BLaER1 (cell line): ENCODE measurements at regions not wholly inside any gene's neighbourhood (a gene's known extent, or its start where the extent isn't known, plus 50 kb on each side); places are given as distances from the start of the nearest gene placed in this dataset.
A peak's percentile ranks its signal among the peaks of the same experiment; 100 is the strongest.

Experiments
- H3K27ac ChIP-seq: shearing (Covaris generic); formaldehyde crosslinking; 2 replicates; pipeline ENCODE4 v1.8.1; 2022
- H3K27me3 ChIP-seq: shearing (Covaris generic); formaldehyde crosslinking; 2 replicates; pipeline ENCODE4 v1.8.1; 2022
- H3K36me3 ChIP-seq: shearing (Covaris generic); formaldehyde crosslinking; 2 replicates; pipeline ENCODE4 v1.8.1; 2022
- H3K4me1 ChIP-seq: shearing (Covaris generic); formaldehyde crosslinking; 2 replicates; pipeline ENCODE4 v1.8.1; 2022
- H3K4me2 ChIP-seq: shearing (Covaris generic); formaldehyde crosslinking; 2 replicates; pipeline ENCODE4 v1.8.1; 2022
- H3K4me3 ChIP-seq: shearing (Covaris generic); formaldehyde crosslinking; 2 replicates; pipeline ENCODE4 v1.8.1; 2022
- H3K9ac ChIP-seq: shearing (Covaris generic); formaldehyde crosslinking; 2 replicates; pipeline ENCODE4 v1.8.1; 2022
- H3K9me3 ChIP-seq: shearing (Covaris generic); formaldehyde crosslinking; 2 replicates; pipeline ENCODE4 v1.8.1; 2022
- H4K20me1 ChIP-seq: shearing (Covaris generic); formaldehyde crosslinking; 2 replicates; pipeline ENCODE4 v1.8.1; 2022
- Cebpa-rat ChIP-seq: shearing (Covaris generic); IDR thresholded peaks from 2 replicates; pipeline ENCODE4 v1.8.1; 2022

- Histone ChIP-seq H4K20me1 (no peaks in the 10 kb centered on the region), H3K4me2 (no peak overlapping the region), H3K4me1 (peaks cover 12% of the 10 kb centered on the region), H3K27ac (no peak overlapping the region), H3K27me3 (no peaks in the 10 kb centered on the region), H3K9me3 (no peaks in the 10 kb centered on the region), H3K4me3 (no peak overlapping the region), H3K9ac (no peak overlapping the region), H3K36me3 (no peaks in the 10 kb centered on the region)
- no peak for TF ChIP-seq Cebpa-rat
Measured at GRCh38 chr18:78914249-78914935, 65.2 kb upstream of the SALL3 start.

GRCh38 chr18:78915446-78916008, 64.1 kb upstream of the SALL3 start:
- no peaks in the 10 kb centered on the region for H4K20me1 ChIP-seq
- peaks cover 12% of the 10 kb centered on the region for H3K4me1 ChIP-seq
- H3K9me3 ChIP-seq: no peaks in the 10 kb centered on the region
- no peaks in the 10 kb centered on the region for H3K36me3 ChIP-seq
- H3K4me2 ChIP-seq: no peak overlapping the region
- TF ChIP-seq Cebpa-rat: no peak
- no peak overlapping the region for H3K4me3 ChIP-seq
- no peak overlapping the region for H3K9ac ChIP-seq
- no peak overlapping the region for H3K27ac ChIP-seq
- H3K27me3 ChIP-seq: no peaks in the 10 kb centered on the region

GRCh38 chr18:78918707-78919106, 60.9 kb upstream of the SALL3 start:
- no peak for TF ChIP-seq Cebpa-rat
- Histone ChIP-seq H3K4me2 (no peak overlapping the region), H3K9me3 (no peaks in the 10 kb centered on the region), H4K20me1 (no peaks in the 10 kb centered on the region), H3K27me3 (no peaks in the 10 kb centered on the region), H3K9ac (no peak overlapping the region), H3K4me3 (no peak overlapping the region), H3K27ac (no peak overlapping the region), H3K36me3 (no peaks in the 10 kb centered on the region), H3K4me1 (no peaks in the 10 kb centered on the region)

DNA sequence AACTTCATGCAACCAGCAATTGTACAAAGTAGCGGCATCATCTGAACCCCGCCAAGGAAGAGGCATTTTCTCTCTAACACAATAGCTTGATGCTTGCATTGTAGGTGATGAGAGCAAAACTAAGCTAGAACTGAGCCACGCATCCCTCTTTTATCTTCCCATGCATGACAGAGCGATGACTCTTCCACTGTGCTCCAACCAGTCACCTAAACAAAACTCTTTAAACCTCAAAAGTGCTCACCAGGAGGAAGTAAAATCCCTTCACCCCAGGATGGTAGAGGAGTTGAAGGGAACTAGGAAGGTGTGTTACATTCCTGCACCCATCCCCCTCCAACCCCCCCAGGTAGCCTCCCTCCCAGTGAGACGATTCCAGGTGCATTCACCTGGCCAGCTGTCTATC, 59.7 kb upstream of the SALL3 start:
- Histone ChIP-seq H3K27ac (no peak overlapping the region), H3K9ac (no peak overlapping the region), H3K27me3 (no peaks in the 10 kb centered on the region), H3K4me3 (no peak overlapping the region), H3K4me2 (no peak overlapping the region), H3K4me1 (no peaks in the 10 kb centered on the region), H3K36me3 (no peaks in the 10 kb centered on the region), H4K20me1 (no peaks in the 10 kb centered on the region), H3K9me3 (peaks cover 4% of the 10 kb centered on the region; the same call in 1 of the 2 replicates)
- TF ChIP-seq Cebpa-rat: no peak

GRCh38 chr18:78920456-78921138, 59.0 kb upstream of the SALL3 start:
- Histone ChIP-seq H3K9me3 (peaks cover 11% of the 10 kb centered on the region), H3K27me3 (no peaks in the 10 kb centered on the region), H3K4me1 (no peaks in the 10 kb centered on the region), H3K4me3 (no peak overlapping the region), H3K9ac (no peak overlapping the region), H3K36me3 (no peaks in the 10 kb centered on the region), H3K27ac (no peak overlapping the region), H3K4me2 (no peak overlapping the region), H4K20me1 (no peaks in the 10 kb centered on the region)
- no peak for TF ChIP-seq Cebpa-rat

- Histone ChIP-seq H3K27me3 (no peaks in the 10 kb centered on the region), H3K4me3 (no peak overlapping the region), H3K4me1 (peaks cover 13% of the 10 kb centered on the region)
Measured at GRCh38 chr18:78922856-78923255, 56.8 kb upstream of the SALL3 start.

GRCh38 chr18:78924301-78924700, 55.3 kb upstream of the SALL3 start:
- no peak overlapping the region for H3K9ac ChIP-seq
- peaks cover 13% of the 10 kb centered on the region for H3K4me1 ChIP-seq
- no peaks in the 10 kb centered on the region for H4K20me1 ChIP-seq
- no peaks in the 10 kb centered on the region for H3K27me3 ChIP-seq
- H3K4me2 ChIP-seq: no peak overlapping the region
- no peak for TF ChIP-seq Cebpa-rat
- no peak overlapping the region for H3K27ac ChIP-seq
- no peak overlapping the region for H3K4me3 ChIP-seq
- H3K36me3 ChIP-seq: no peaks in the 10 kb centered on the region
- peaks cover 32% of the 10 kb centered on the region for H3K9me3 ChIP-seq

More at GRCh38 chr18:78922856-78923255, 56.8 kb upstream of the SALL3 start:
- no peak for TF ChIP-seq Cebpa-rat
- Histone ChIP-seq H3K36me3 (no peaks in the 10 kb centered on the region), H3K27ac (no peak overlapping the region), H3K4me2 (no peak overlapping the region), H3K9ac (no peak overlapping the region), H4K20me1 (no peaks in the 10 kb centered on the region), H3K9me3 (peaks cover 20% of the 10 kb centered on the region)

GRCh38 chr18:78924786-78925540, 54.7 kb upstream of the SALL3 start:
- Histone ChIP-seq H3K9me3 (peaks cover 32% of the 10 kb centered on the region), H3K4me3 (no peak overlapping the region), H3K36me3 (no peaks in the 10 kb centered on the region), H3K4me1 (peaks cover 13% of the 10 kb centered on the region), H3K27ac (no peak overlapping the region), H3K27me3 (no peaks in the 10 kb centered on the region), H4K20me1 (no peaks in the 10 kb centered on the region), H3K4me2 (no peak overlapping the region), H3K9ac (no peak overlapping the region)
- TF ChIP-seq Cebpa-rat: peak; percentile 27; the same call in 1 of the 2 replicates

- TF ChIP-seq Cebpa-rat: no peak
- Histone ChIP-seq H3K4me2 (no peak overlapping the region), H3K4me3 (no peak overlapping the region), H3K9ac (no peak overlapping the region), H4K20me1 (no peaks in the 10 kb centered on the region), H3K36me3 (no peaks in the 10 kb centered on the region), H3K9me3 (peaks cover 32% of the 10 kb centered on the region), H3K27me3 (no peaks in the 10 kb centered on the region), H3K27ac (no peak overlapping the region), H3K4me1 (peaks cover 13% of the 10 kb centered on the region)
Measured at GRCh38 chr18:78925557-78926242, 53.9 kb upstream of the SALL3 start.
